DND-41 (cell line): ENCODE measurements at regions not wholly inside any gene's neighbourhood (a gene's known extent, or its start where the extent isn't known, plus 50 kb on each side); places are given as distances from the start of the nearest gene placed in this dataset.

ENCODE experiments used
- CTCF ChIP-seq: IDR thresholded peaks from 2 replicates; pipeline ENCODE4 v1.5.1; 2012; ENCODE audit warnings: borderline replicate concordance, low read length, moderate library complexity, mild to moderate bottlenecking; ENCODE audit not compliant: poor library complexity, severe bottlenecking; ENCODE audit errors: extremely low read depth
- EZH2 ChIP-seq: IDR thresholded peaks from 3 replicates; pipeline ENCODE4 v1.6.1; 2012; ENCODE audit warnings: borderline replicate concordance, low read depth, mild to moderate bottlenecking, moderate library complexity, low read length, inconsistent platforms; ENCODE audit not compliant: severe bottlenecking

- TF ChIP-seq CTCF = no peak
- TF ChIP-seq EZH2 = no peak
Measured at GRCh38 chr10:62543571-62544355, 169.6 kb downstream of the ZNF365 start.
